Thyroid gland (tissue), 4 donors: ENCODE measurements at regions not wholly inside any gene's neighbourhood (a gene's known extent, or its start where the extent isn't known, plus 50 kb on each side); places are given as distances from the start of the nearest gene placed in this dataset.

Source experiments
- POLR2A ChIP-seq, 2 donors: fragments of 450-650 bp; IDR thresholded peaks; one replicate each; pipeline ENCODE4 v1.6.1; 2017; ENCODE audit warnings: antibody characterized with exemption in 2 of 2, mild to moderate bottlenecking in 2 of 2, moderate library complexity in 1 of 2
- TF ChIP-seq, protein P1 (sequence below), 6 experiments: fragments of 200-600 bp in 3 of 6; fragments of 450-650 bp in 3 of 6; sonication (generic) in 3 of 6; IDR thresholded peaks; one replicate each; pipeline ENCODE4 v1.5.1; 2016 to 2019; ENCODE audit warnings: antibody characterized with exemption in 6 of 6, mild to moderate bottlenecking in 2 of 6, inconsistent platforms in 1 of 6, moderate library complexity in 1 of 6

DNA sequence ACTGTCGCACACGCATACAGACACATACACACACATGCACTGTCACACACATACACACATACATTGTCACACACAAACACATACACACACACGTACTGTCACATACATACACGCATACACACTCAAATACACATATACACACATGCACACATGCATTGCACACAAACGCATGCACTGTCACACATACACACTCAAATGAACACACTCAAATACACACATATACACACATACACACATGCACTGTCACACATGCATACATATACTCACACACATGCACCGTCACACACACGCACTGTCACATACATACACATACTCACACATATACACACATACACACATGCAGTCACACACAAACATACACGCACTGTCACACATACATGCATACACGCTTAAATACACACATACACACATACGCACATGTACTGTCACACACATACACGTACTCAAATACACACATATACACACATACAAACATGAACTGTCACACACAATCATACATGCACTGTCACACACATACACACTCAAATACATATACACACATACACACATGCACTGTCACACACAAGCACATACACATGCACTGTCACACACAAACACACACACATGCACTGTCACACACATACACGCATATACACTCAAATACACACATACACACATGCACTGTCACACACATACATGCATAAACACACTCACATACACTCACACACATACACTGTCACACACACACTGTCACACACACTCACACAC lies 548.6 kb upstream of the BTBD3 start:
- TF ChIP-seq, protein P1, sequence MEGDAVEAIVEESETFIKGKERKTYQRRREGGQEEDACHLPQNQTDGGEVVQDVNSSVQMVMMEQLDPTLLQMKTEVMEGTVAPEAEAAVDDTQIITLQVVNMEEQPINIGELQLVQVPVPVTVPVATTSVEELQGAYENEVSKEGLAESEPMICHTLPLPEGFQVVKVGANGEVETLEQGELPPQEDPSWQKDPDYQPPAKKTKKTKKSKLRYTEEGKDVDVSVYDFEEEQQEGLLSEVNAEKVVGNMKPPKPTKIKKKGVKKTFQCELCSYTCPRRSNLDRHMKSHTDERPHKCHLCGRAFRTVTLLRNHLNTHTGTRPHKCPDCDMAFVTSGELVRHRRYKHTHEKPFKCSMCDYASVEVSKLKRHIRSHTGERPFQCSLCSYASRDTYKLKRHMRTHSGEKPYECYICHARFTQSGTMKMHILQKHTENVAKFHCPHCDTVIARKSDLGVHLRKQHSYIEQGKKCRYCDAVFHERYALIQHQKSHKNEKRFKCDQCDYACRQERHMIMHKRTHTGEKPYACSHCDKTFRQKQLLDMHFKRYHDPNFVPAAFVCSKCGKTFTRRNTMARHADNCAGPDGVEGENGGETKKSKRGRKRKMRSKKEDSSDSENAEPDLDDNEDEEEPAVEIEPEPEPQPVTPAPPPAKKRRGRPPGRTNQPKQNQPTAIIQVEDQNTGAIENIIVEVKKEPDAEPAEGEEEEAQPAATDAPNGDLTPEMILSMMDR (IDR thresholded peaks at IDR 0.05), result no peak
- TF ChIP-seq POLR2A (IDR thresholded peaks at IDR 0.05), result no peak
